ENCODE measurements at regions not wholly inside any gene's neighbourhood (a gene's known extent, or its start where the extent isn't known, plus 50 kb on each side); places are given as distances from the start of the nearest gene placed in this dataset.

DNA sequence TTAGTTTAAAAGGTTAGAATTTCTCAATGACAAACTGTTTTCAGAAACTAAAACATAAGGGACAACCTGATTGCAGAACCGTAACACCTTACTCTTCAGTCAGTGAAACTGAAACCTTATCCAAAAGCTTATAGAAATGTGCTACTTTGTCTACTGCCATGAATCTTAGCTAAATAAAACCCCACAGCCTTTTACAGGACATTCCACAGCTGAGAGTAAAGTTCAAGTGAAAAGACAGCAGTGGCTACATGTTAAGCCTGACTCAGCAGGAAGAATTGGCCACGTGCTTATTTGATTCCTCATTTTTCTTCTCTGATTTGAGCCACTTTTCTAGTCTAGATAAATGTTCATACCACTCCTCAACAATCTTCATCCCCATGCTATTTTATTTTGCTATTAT, 278.7 kb upstream of the ISL1 start:
- TF ChIP-seq POLR2A (IDR thresholded peaks at IDR 0.05; ENCODE audit: low read depth, low read length), result no peak
- no peak for TF ChIP-seq POLR2AphosphoS5 (IDR thresholded peaks at IDR 0.05; ENCODE audit: low read depth, low read length)
